T-cell (primary cell): ENCODE measurements at regions not wholly inside any gene's neighbourhood (a gene's known extent, or its start where the extent isn't known, plus 50 kb on each side); places are given as distances from the start of the nearest gene placed in this dataset.

Experiments used
- ATAC-seq, 4 experiments: fragments of 200-7000 bp in 3 of 4; fragments of 150-1000 bp in 1 of 4; cut with Tn5 transposase; replicated peaks in 1 of 4; 1 replicate in 3 of 4; 2 replicates in 1 of 4; pipeline ENCODE4 v1.10.0; 2021; ENCODE audit warnings: moderate library complexity in 3 of 4, mild to moderate bottlenecking in 2 of 4, moderate number of reproducible peaks in 1 of 4
- CTCF ChIA-PET, 2 donors: fragments of 300-600 bp; sonication (Branson Sonifier 250); formaldehyde crosslinking; loops; one replicate each; lab custom pipeline; 2022; ENCODE audit warnings: antibody characterized with exemption in 2 of 2; lab: Charles Lee
- POLR2A ChIA-PET, 2 donors: fragments of 300-600 bp; sonication (Branson Sonifier 250); formaldehyde crosslinking; loops; one replicate each; lab custom pipeline; 2022; ENCODE audit warnings: antibody characterized with exemption in 2 of 2; lab: Charles Lee
- DNase-seq, 35 experiments: peaks; one replicate each; pipeline versions ENCODE4 v3.0.0 to v3.0.0-alpha.2; 2013 to 2023
- H3K27ac ChIP-seq: one replicate; pipeline ENCODE4 v1.5.1; 2013; ENCODE audit warnings: low read length
- H3K27me3 ChIP-seq, 2 experiments: replicated peaks in 1 of 2; 1 replicate in 1 of 2; 2 replicates in 1 of 2; pipeline versions ENCODE4 v1.6.1 to v1.7.0; 2013; ENCODE audit warnings: low read length in 1 of 2, mixed read lengths in 1 of 2; ENCODE audit not compliant: control insufficient read depth in 2 of 2, insufficient read depth in 2 of 2; ENCODE audit errors: extremely low read depth in 1 of 2
- H3K36me3 ChIP-seq, 2 donors: 1 replicate in 1 of 2; 2 replicates in 1 of 2; pipeline versions ENCODE4 v1.6.1 to v1.7.0; 2013; ENCODE audit warnings: low read length in 1 of 2; ENCODE audit not compliant: control insufficient read depth in 2 of 2, insufficient read depth in 1 of 2; ENCODE audit errors: extremely low read depth in 1 of 2
- H3K4me1 ChIP-seq, 2 experiments: 1 replicate in 1 of 2; 2 replicates in 1 of 2; pipeline versions ENCODE4 v1.6.1 to v1.7.0; 2013; ENCODE audit warnings: low read length in 2 of 2, mixed read lengths in 1 of 2; ENCODE audit not compliant: insufficient read depth in 2 of 2, control insufficient read depth in 1 of 2; ENCODE audit errors: extremely low read depth in 1 of 2
- H3K4me3 ChIP-seq, 2 donors: 1 replicate in 1 of 2; 2 replicates in 1 of 2; pipeline versions ENCODE4 v1.5.1 to v1.7.0; 2013; ENCODE audit warnings: mild to moderate bottlenecking in 2 of 2, low read length in 1 of 2, moderate library complexity in 1 of 2; ENCODE audit not compliant: control insufficient read depth in 1 of 2; ENCODE audit errors: extremely low read depth in 1 of 2
- H3K9me3 ChIP-seq: 2 replicates; pipeline ENCODE4 v1.7.0; 2013
- H3K27ac Mint-ChIP-seq, 2 donors: one replicate each; pipeline ENCODE4 v1.8.0; 2020 to 2021; ENCODE audit warnings: mild to moderate bottlenecking in 2 of 2, mixed read lengths in 2 of 2
- H3K27me3 Mint-ChIP-seq, 2 donors: one replicate each; pipeline ENCODE4 v1.8.0; 2021 to 2022; ENCODE audit warnings: mixed read lengths in 2 of 2
- H3K36me3 Mint-ChIP-seq: one replicate; pipeline ENCODE4 v1.8.0; 2021; ENCODE audit warnings: mixed read lengths
- H3K4me1 Mint-ChIP-seq, 3 donors: one replicate each; pipeline ENCODE4 v1.8.0; 2020 to 2022; ENCODE audit warnings: mixed read lengths in 3 of 3, mild to moderate bottlenecking in 1 of 3
- H3K4me3 Mint-ChIP-seq, 3 donors: one replicate each; pipeline ENCODE4 v1.8.0; 2020 to 2022; ENCODE audit warnings: mild to moderate bottlenecking in 3 of 3, mixed read lengths in 3 of 3, moderate library complexity in 3 of 3
- H3K9me3 Mint-ChIP-seq, 3 donors: one replicate each; pipeline ENCODE4 v1.8.0; 2020 to 2022; ENCODE audit warnings: mixed read lengths in 3 of 3
- WGBS: methylation state at CpG from one replicate; pipeline ENCODE4 v1.1.5; 2013; ENCODE audit warnings: missing lambda C conversion rate; ENCODE audit not compliant: insufficient coverage; 5-methylcytosine and 5-hydroxymethylcytosine counted together

- Mint-ChIP-seq H3K27ac (no peak overlapping the region), H3K36me3 (no peaks in the 10 kb centered on the region), H3K27me3 (peaks cover 4 to 21% of the 10 kb centered on the region in 2 donors), H3K4me3 (no peak overlapping the region), H3K9me3 (no peaks in the 10 kb centered on the region), H3K4me1 (peaks cover 0 to 21% (median 8%) of the 10 kb centered on the region in 3 donors)
- CTCF ChIA-PET: no interaction called here
- Histone ChIP-seq H3K4me1 (no peaks in the 10 kb centered on the region), H3K9me3 (no peaks in the 10 kb centered on the region), H3K27ac (no peak overlapping the region), H3K36me3 (no peaks in the 10 kb centered on the region), H3K4me3 (no peak overlapping the region), H3K27me3 (no peaks in the 10 kb centered on the region)
- POLR2A ChIA-PET: no interaction called here
- WGBS: 57% methylated on average over 2 of the region's 4 CpGs
- ATAC-seq: no peak
- no peak for DNase-seq
Observed at GRCh38 chr14:31951638-31951964, 125.5 kb upstream of the ARHGAP5 start.

GRCh38 chr14:31952573-31952972, 124.5 kb upstream of the ARHGAP5 start:
- Mint-ChIP-seq H3K9me3 (no peaks in the 10 kb centered on the region), H3K27ac (no peak overlapping the region), H3K4me1 (peaks cover 0 to 12% (median 3%) of the 10 kb centered on the region in 3 donors), H3K4me3 (no peak overlapping the region), H3K27me3 (peaks cover 4 to 21% of the 10 kb centered on the region in 2 donors), H3K36me3 (no peaks in the 10 kb centered on the region)
- Histone ChIP-seq H3K9me3 (no peaks in the 10 kb centered on the region), H3K27me3 (no peaks in the 10 kb centered on the region), H3K4me3 (no peak overlapping the region), H3K36me3 (no peaks in the 10 kb centered on the region), H3K4me1 (no peaks in the 10 kb centered on the region), H3K27ac (no peak overlapping the region)
- 100% methylated on average over 1 of the region's 1 CpG for WGBS
- ATAC-seq: no peak
- POLR2A ChIA-PET: no interaction called here
- DNase-seq: no peak
- CTCF ChIA-PET: no interaction called here

- no peak overlapping the region for H3K27ac Mint-ChIP-seq
- no peaks in the 10 kb centered on the region for H3K4me1 ChIP-seq
- peaks cover 4 to 21% of the 10 kb centered on the region in 2 donors for H3K27me3 Mint-ChIP-seq
- DNase-seq (no peak), ATAC-seq (no peak)
- ChIA-PET CTCF (no interaction called here), POLR2A (no interaction called here)
- H3K27me3 ChIP-seq: no peaks in the 10 kb centered on the region
- H3K4me3 Mint-ChIP-seq: no peak overlapping the region
- no peaks in the 10 kb centered on the region for H3K9me3 Mint-ChIP-seq
- H3K9me3 ChIP-seq: no peaks in the 10 kb centered on the region
- WGBS: 86% methylated on average over 3 of the region's 6 CpGs
- no peaks in the 10 kb centered on the region for H3K36me3 Mint-ChIP-seq
- H3K4me3 ChIP-seq: no peak overlapping the region
- no peak overlapping the region for H3K27ac ChIP-seq
- H3K4me1 Mint-ChIP-seq: peaks cover 0 to 7% (median 0%) of the 10 kb centered on the region in 3 donors
- no peaks in the 10 kb centered on the region for H3K36me3 ChIP-seq
Observed at GRCh38 chr14:31953210-31953609, 123.9 kb upstream of the ARHGAP5 start.

- H3K4me3 ChIP-seq: no peak overlapping the region
- ATAC-seq (no peak), DNase-seq (no peak)
- no peaks in the 10 kb centered on the region for H3K36me3 ChIP-seq
- Mint-ChIP-seq H3K27ac (no peak overlapping the region), H3K36me3 (no peaks in the 10 kb centered on the region), H3K4me3 (no peak overlapping the region), H3K27me3 (peaks cover 4 to 23% of the 10 kb centered on the region in 2 donors), H3K4me1 (peaks cover 0 to 5% (median 0%) of the 10 kb centered on the region in 3 donors), H3K9me3 (no peaks in the 10 kb centered on the region)
- no peak overlapping the region for H3K27ac ChIP-seq
- ChIA-PET POLR2A (interaction anchor here in 1 of 2 donors (0.6 kb wide), 1 partner anchor 21 kb away, joined by 12 read pairs; no protein-coding TSS in a partner anchor), CTCF (no interaction called here)
- no peaks in the 10 kb centered on the region for H3K9me3 ChIP-seq
- no peaks in the 10 kb centered on the region for H3K27me3 ChIP-seq
- no peaks in the 10 kb centered on the region for H3K4me1 ChIP-seq
Observed at GRCh38 chr14:31954991-31955390, 122.1 kb upstream of the ARHGAP5 start.

- no peak overlapping the region for H3K27ac ChIP-seq
- no peaks in the 10 kb centered on the region for H3K36me3 ChIP-seq
- no peak for ATAC-seq
- no peak overlapping the region for H3K4me3 Mint-ChIP-seq
- H3K27me3 ChIP-seq: no peaks in the 10 kb centered on the region
- H3K9me3 Mint-ChIP-seq: peaks cover 0 to 5% (median 0%) of the 10 kb centered on the region in 3 donors
- no peaks in the 10 kb centered on the region for H3K4me1 ChIP-seq
- DNase-seq: no peak
- H3K36me3 Mint-ChIP-seq: no peaks in the 10 kb centered on the region
- peaks cover 4 to 21% of the 10 kb centered on the region in 2 donors for H3K27me3 Mint-ChIP-seq
- no CpG with 5 or more reads among the region's 5 CpGs for WGBS
- H3K4me1 Mint-ChIP-seq: peaks cover 0 to 5% (median 0%) of the 10 kb centered on the region in 3 donors
- H3K9me3 ChIP-seq: no peaks in the 10 kb centered on the region
- H3K4me3 ChIP-seq: no peak overlapping the region
- POLR2A ChIA-PET: no interaction called here
- CTCF ChIA-PET: interaction anchor here in 1 of 2 donors (0.7 kb wide), 1 partner anchor 9 kb away, joined by 9 read pairs; no protein-coding TSS in a partner anchor
- H3K27ac Mint-ChIP-seq: no peak overlapping the region
Observed at GRCh38 chr14:31955936-31956579, 121.0 kb upstream of the ARHGAP5 start.

GRCh38 chr14:31957565-31957964, 119.5 kb upstream of the ARHGAP5 start:
- Histone ChIP-seq H3K27me3 (no peaks in the 10 kb centered on the region), H3K4me3 (no peak overlapping the region), H3K27ac (no peak overlapping the region), H3K9me3 (no peaks in the 10 kb centered on the region), H3K4me1 (no peaks in the 10 kb centered on the region), H3K36me3 (no peaks in the 10 kb centered on the region)
- no peak overlapping the region for H3K27ac Mint-ChIP-seq
- DNase-seq (no peak), ATAC-seq (no peak)
- peaks cover 0 to 5% (median 0%) of the 10 kb centered on the region in 3 donors for H3K4me1 Mint-ChIP-seq
- no peaks in the 10 kb centered on the region for H3K36me3 Mint-ChIP-seq
- ChIA-PET POLR2A (no interaction called here), CTCF (interaction anchor here in 1 of 2 donors (0.6 kb wide), 1 partner anchor 28 kb away, joined by 3 read pairs; no protein-coding TSS in a partner anchor)
- no peak overlapping the region for H3K4me3 Mint-ChIP-seq
- H3K9me3 Mint-ChIP-seq: peaks cover 0 to 5% (median 4%) of the 10 kb centered on the region in 3 donors
- WGBS: 100% methylated on average over 1 of the region's 2 CpGs
- H3K27me3 Mint-ChIP-seq: peaks cover 5 to 21% of the 10 kb centered on the region in 2 donors
